ENCODE measurements at regions not wholly inside any gene's neighbourhood (a gene's known extent, or its start where the extent isn't known, plus 50 kb on each side); places are given as distances from the start of the nearest gene placed in this dataset.

DNA sequence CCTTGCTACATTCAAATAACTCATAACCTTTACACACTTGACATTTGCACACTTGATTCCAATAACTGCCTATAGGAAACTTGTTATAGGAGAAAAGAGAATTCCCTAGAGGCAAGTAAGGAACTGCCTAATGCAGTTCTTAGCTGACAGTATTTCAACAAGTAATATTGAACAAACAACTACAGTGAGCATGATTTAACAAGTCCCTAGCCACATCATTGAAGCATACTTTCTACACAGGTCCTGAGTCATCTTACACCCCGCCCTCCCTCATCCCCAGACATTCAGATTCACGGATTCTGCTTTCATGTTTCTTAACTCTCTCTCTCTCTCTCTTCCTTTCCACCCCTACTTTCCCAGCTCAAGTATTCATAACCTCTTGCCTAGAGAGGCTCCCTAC lies 153.5 kb downstream of the LSM5 start:
- no peak for DNase-seq

DNA sequence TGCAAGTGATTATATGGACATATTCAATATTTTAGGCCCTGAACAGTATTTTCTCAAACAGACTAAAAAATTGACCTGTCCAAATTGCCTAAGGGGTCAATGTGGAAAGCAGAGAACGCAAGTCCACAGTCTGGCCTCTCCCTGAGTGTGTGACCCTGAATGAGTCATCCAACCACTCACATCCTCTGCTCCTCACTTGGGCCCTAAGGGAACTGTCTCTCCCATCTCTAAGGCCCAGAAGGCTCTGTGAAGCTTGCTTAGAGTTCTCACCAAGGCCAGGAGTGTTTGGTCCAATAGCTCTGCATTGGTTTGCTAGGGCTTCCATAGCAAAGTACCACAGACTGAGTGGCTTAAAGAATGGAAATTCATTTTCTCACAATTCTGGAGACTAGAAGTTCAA lies 155.1 kb downstream of the LSM5 start:
- DNase-seq, result no peak

DNA sequence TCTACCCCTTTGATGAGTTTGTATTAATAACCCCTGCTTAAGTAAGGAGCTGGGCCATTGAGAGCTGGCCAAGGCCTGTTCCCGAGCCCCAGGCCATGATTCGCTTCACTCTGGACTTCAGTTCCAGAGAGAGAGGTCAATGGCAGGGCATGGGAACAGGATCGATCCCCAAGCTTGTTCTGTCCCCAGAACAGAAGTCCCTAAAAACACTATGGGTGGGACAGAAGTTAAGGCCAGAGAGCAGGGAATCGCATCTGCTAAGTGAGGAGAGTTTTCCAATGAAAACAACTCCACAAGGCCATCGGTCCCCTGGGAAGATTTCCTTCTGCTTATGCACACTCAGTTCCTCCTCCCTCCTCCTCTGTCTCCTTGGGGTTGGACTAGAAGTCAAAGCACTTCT lies 159.6 kb downstream of the LSM5 start:
- no peak for DNase-seq

DNA sequence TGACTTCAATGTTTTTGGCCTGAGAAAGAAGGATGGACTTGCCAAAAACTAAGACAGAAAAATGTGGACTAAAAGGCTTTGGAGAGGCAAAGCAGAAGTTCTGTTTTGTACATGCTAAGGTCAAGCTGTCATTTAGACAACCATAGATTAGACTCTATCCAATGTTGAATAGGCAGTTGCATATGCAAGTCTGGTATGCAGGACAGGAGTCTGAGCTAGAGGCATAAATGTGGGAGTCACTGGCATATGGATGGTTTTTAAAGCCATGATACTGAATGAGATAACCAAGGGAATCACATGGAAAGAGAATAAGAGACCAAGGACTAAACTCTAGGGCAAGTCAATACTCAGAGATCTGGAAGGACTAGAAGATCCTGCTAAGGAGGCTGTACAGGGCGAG lies 164.1 kb downstream of the LSM5 start:
- DNase-seq, result no peak

GRCh38 chr7:32323712-32324111 lies 166.5 kb downstream of the LSM5 start:
- no peak for DNase-seq

- no peak for DNase-seq
These were observed 171.2 kb downstream of the LSM5 start for GRCh38 chr7:32319012-32319382.

DNA sequence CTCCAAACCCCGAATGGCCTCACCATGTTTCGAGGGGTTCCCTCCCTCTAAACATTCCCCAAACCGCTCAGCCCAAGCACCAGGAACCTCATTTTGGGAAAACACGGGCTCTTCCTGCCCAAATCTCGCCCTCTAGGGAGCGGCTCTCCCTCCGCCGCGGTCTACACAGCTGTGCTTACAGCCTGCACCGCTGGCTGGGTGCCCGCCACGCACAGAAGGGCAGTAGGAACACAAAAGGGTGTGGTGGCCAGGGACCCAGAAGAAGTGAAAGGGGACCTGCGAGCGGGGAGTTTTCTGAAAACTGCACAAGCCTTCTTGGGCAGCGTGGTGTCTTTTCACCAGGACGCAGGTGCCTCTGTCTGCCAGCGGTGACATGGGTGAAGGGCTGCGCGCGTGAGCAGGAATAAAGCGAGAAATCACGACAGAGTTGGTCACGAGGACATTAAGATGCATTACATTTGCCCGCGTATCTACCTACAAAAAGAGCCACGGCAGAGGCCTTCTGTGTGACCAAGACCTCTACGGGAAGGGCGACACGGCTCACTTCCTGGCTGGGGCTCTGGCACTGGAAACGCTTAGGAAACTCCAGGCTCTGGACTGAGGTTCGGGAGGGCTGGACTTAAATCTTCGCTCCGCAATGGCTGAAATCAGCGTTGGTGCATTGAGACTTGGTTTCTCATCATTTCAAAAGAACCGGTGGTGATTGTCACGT lies 171.7 kb downstream of the LSM5 start:
- no peak for DNase-seq

DNA sequence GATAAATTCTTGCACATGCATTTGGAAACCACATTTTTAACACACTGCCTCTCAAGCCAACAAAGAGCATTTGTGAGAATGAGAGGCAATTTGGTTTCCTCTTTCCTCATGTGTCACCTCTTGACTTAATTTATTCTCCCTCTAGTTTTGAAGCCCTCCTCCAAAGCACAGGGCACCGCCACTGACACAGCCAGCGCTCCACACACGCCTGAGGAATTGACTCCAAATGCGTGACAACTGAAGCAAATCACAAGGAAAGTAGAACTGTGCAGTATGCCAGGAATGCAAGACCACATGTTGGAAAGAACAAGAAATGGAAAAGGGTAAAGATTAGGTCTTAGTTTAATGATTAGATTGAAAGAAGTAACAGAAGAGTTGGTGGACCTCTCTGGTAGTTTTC lies 173.3 kb downstream of the LSM5 start:
- no peak for DNase-seq

GRCh38 chr7:32314761-32315160 lies 175.4 kb downstream of the LSM5 start:
- DNase-seq, result no peak

- no peak for DNase-seq
These were observed 188.8 kb downstream of the LSM5 start for GRCh38 chr7:32301427-32301826.

GRCh38 chr7:32299133-32299702 lies 191.0 kb downstream of the LSM5 start:
- no peak for DNase-seq

DNA sequence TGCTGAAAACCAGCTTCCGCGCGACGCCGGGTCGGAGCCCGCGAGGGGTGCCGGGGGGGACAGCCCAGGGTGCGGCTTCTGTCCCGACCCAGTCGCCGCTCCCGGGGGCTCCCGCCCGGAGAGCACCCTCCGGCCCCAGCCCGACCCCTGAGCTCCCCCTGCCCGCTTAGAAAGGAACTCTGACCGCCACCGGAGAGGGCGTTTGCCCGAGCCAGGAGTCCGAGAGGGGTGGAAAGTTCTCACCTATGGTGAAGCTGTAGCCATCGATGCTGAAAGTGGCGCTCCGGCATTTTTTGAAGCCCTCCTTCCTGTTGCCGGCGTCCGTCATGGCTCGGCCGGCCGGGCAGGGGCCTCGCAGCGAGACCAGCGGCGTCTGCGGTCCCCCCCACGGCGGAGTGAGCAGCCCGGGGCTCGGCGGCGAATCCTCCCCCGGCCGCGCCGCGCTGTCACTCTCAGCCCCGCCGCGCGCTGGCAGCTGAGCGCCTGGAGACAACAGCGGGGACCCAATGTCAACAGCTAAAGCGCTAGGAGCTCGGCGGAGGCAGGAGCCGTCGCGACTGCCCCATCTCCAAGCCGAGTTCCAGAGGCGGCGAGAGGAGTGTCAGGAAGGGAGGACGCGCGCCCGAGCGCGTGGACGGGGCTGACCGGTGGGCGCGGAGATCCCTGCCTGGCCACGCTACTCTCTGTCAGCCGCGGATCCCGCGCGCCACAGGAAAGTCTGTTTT lies 191.6 kb downstream of the LSM5 start:
- peak; percentile 13 for DNase-seq

DNA sequence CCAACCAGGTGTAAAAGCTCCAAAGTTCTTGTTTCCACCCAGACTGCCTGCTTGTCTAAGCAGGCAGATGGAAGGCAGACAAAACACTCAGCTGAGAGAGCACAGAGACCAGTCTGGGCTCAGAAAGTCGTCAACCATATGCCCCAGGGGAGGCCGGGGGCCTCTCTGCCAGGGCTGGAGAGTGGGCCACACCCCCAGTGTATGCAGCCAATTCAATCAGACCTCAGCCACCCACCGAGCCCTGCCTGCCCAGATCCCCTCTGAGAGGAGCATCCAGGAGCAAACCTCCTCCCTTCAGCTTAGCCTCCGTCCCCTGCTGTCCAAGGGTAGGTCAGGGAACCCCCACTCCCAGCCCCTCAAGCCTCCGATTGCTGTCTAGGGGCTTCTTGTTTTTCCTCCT lies 196.3 kb downstream of the LSM5 start:
- DNase-seq, result no peak

- peak; percentile 1 for DNase-seq
These were observed 200.3 kb downstream of the LSM5 start for GRCh38 chr7:32289651-32290414.

GRCh38 chr7:32285698-32286097 lies 204.5 kb downstream of the LSM5 start:
- DNase-seq, result no peak

- no peak for DNase-seq
These were observed 206.6 kb downstream of the LSM5 start for GRCh38 chr7:32283546-32283945.

GRCh38 chr7:32279500-32279899 lies 209.3 kb upstream of the PDE1C start:
- no peak for DNase-seq

GRCh38 chr7:32275216-32276009 lies 205.2 kb upstream of the PDE1C start:
- no peak for DNase-seq

- no peak for DNase-seq
These were observed 203.1 kb upstream of the PDE1C start for GRCh38 chr7:32273297-32273696.

DNA sequence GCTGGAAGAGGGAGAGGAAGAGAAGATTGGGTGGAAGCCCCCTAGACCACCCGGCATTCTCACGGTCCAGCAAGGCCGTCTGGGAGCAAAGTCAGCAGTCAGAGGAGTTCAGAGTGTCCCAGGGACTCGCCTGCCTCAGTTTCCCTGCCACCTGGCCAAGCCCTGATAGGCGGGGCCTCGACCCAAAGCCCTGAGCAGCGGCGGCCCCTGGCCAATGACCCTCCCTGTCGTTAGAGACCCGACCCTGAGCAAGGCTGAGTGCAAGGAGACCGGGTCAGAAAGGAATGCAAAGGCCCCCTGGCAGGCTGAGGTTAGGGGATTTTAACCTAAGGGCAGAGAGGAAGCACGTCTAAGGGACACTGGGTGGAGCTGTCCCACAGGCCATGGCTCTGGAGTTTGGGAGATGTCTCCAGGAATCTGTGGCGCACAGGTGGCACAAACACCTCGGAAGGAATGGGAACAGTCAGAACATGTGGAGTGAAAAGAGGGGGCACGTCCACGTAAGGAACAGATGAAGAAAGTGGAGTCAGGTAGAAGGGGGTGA lies 196.8 kb upstream of the PDE1C start:
- DNase-seq, result no peak

- no peak for DNase-seq
These were observed 194.6 kb upstream of the PDE1C start for GRCh38 chr7:32264702-32265284.

DNA sequence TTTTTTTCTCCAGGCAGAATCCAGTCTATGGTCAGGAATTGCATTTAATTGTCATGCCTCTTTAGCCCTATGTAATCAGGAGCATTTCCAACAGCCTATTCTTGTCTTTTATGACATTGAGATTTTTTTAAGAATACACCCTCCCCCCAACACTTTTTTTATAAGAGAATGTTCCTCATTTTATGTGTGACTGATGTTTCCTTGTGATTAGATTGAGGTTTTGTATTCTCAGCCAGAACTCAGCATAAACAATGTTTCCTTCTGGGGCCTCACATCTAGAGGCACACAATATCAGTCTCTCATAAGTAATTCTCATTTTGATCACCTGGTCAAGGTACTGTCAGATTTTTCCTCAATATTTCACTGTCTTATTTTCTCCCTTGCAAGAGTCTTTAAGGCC lies 193.4 kb upstream of the PDE1C start:
- DNase-seq, result no peak
